CD14-positive monocyte (primary cell): ENCODE measurements at regions not wholly inside any gene's neighbourhood (a gene's known extent, or its start where the extent isn't known, plus 50 kb on each side); places are given as distances from the start of the nearest gene placed in this dataset.

Experiments
- DNase-seq, 3 donors: peaks; one replicate each; pipeline ENCODE4 v3.0.0-alpha.2; 2011 to 2022
- H2AFZ ChIP-seq: 2 replicates; pipeline ENCODE4 v1.6.0; 2012; ENCODE audit warnings: mild to moderate bottlenecking, low read depth, low read length, inconsistent platforms; ENCODE audit not compliant: insufficient read depth, poor library complexity, severe bottlenecking
- H3K27ac ChIP-seq, 2 donors: 1 replicate in 1 of 2; 2 replicates in 1 of 2; pipeline ENCODE4 v1.5.1; 2012 to 2013; ENCODE audit warnings: low read length in 2 of 2, control low read depth in 1 of 2, inconsistent platforms in 1 of 2, low read depth in 1 of 2, mild to moderate bottlenecking in 1 of 2
- H3K27me3 ChIP-seq, 2 donors: one replicate each; pipeline versions ENCODE4 v1.6.0 to v1.6.1; 2011 to 2013; ENCODE audit warnings: low read length in 2 of 2; ENCODE audit not compliant: control insufficient read depth in 2 of 2, insufficient read depth in 2 of 2
- H3K36me3 ChIP-seq, 2 donors: replicated peaks in 1 of 2; 1 replicate in 1 of 2; 2 replicates in 1 of 2; pipeline versions ENCODE4 v1.5.1 to v1.6.1; 2012 to 2013; ENCODE audit warnings: low read length in 2 of 2, control low read depth in 1 of 2, inconsistent platforms in 1 of 2, mild to moderate bottlenecking in 1 of 2; ENCODE audit not compliant: insufficient read depth in 2 of 2, control insufficient read depth in 1 of 2
- H3K4me1 ChIP-seq, 2 donors: 1 replicate in 1 of 2; 2 replicates in 1 of 2; pipeline versions ENCODE4 v1.5.1 to v1.6.1; 2012 to 2013; ENCODE audit warnings: low read length in 2 of 2, control low read depth in 1 of 2, inconsistent platforms in 1 of 2, mild to moderate bottlenecking in 1 of 2, moderate library complexity in 1 of 2; ENCODE audit not compliant: insufficient read depth in 2 of 2, control insufficient read depth in 1 of 2
- H3K4me2 ChIP-seq: replicated peaks from 2 replicates; pipeline ENCODE3; 2012; ENCODE audit warnings: low read length, moderate library complexity, mild to moderate bottlenecking; ENCODE audit not compliant: poor library complexity, severe bottlenecking; ENCODE audit errors: extremely low read depth
- H3K4me3 ChIP-seq, 3 experiments: fragments of 200-600 bp in 1 of 3; sonication (generic) in 1 of 3; replicated peaks in 1 of 3; 1 replicate in 2 of 3; 2 replicates in 1 of 3; pipeline ENCODE4 v1.5.1; 2011 to 2013; ENCODE audit warnings: low read length in 3 of 3, mild to moderate bottlenecking in 3 of 3, control low read depth in 2 of 3, low read depth in 2 of 3, inconsistent platforms in 1 of 3, moderate library complexity in 1 of 3
- H3K79me2 ChIP-seq: 2 replicates; pipeline ENCODE4 v1.6.0; 2012; ENCODE audit warnings: mild to moderate bottlenecking, control low read depth, inconsistent platforms, low read length, moderate library complexity; ENCODE audit not compliant: insufficient read depth
- H3K9ac ChIP-seq: 2 replicates; pipeline ENCODE4 v1.6.0; 2017; ENCODE audit warnings: low read length, mild to moderate bottlenecking; ENCODE audit not compliant: insufficient read depth, poor library complexity, severe bottlenecking
- H3K9me3 ChIP-seq, 2 donors: replicated peaks in 1 of 2; 1 replicate in 1 of 2; 2 replicates in 1 of 2; pipeline versions ENCODE4 v1.5.1 to v1.6.1; 2012 to 2013; ENCODE audit warnings: low read length in 2 of 2, control low read depth in 1 of 2; ENCODE audit not compliant: control insufficient read depth in 1 of 2, insufficient read depth in 1 of 2
- H4K20me1 ChIP-seq: 2 replicates; pipeline ENCODE4 v1.6.0; 2012; ENCODE audit warnings: mild to moderate bottlenecking, low read length, control low read depth, moderate library complexity; ENCODE audit not compliant: insufficient read depth
- H3K27ac Mint-ChIP-seq, 7 donors: one replicate each; pipeline ENCODE4 v1.8.0; 2020; ENCODE audit warnings: mild to moderate bottlenecking in 7 of 7, mixed read lengths in 7 of 7, moderate library complexity in 6 of 7, inconsistent platforms in 2 of 7
- H3K27me3 Mint-ChIP-seq, 3 donors: one replicate each; pipeline ENCODE4 v1.8.0; 2021 to 2022; ENCODE audit warnings: low read depth in 3 of 3, mild to moderate bottlenecking in 3 of 3, mixed read lengths in 3 of 3, moderate library complexity in 3 of 3, inconsistent platforms in 1 of 3
- H3K36me3 Mint-ChIP-seq, 2 donors: one replicate each; pipeline ENCODE4 v1.8.0; 2020; ENCODE audit warnings: mixed read lengths in 2 of 2, inconsistent platforms in 1 of 2, mild to moderate bottlenecking in 1 of 2
- H3K4me1 Mint-ChIP-seq: one replicate; pipeline ENCODE4 v1.8.0; 2020; ENCODE audit warnings: mild to moderate bottlenecking, mixed read lengths
- H3K4me3 Mint-ChIP-seq, 2 donors: one replicate each; pipeline ENCODE4 v1.8.0; 2020; ENCODE audit warnings: mild to moderate bottlenecking in 2 of 2, mixed read lengths in 2 of 2, moderate library complexity in 1 of 2
- H3K9me3 Mint-ChIP-seq, 7 donors: one replicate each; pipeline ENCODE4 v1.8.0; 2020 to 2022; ENCODE audit warnings: mixed read lengths in 7 of 7, mild to moderate bottlenecking in 6 of 7, moderate library complexity in 6 of 7, inconsistent platforms in 2 of 7
- WGBS: methylation state at CpG from one replicate; pipeline ENCODE4 v1.1.5; 2013; ENCODE audit warnings: missing lambda C conversion rate; ENCODE audit not compliant: insufficient coverage; 5-methylcytosine and 5-hydroxymethylcytosine counted together
- intact Hi-C, 2 donors: fragments of 100-400 bp; cut with micrococcal nuclease; formaldehyde crosslinking; loops; one replicate each; pipeline versions ENCODE4 v1.15.0 to v1.15.1; 2023
- TF ChIP-seq, protein P1 (sequence below): fragments of 200-600 bp; IDR thresholded peaks from one replicate; pipeline ENCODE4 v1.8.0; 2022; ENCODE audit warnings: antibody characterized with exemption, mild to moderate bottlenecking

DNA sequence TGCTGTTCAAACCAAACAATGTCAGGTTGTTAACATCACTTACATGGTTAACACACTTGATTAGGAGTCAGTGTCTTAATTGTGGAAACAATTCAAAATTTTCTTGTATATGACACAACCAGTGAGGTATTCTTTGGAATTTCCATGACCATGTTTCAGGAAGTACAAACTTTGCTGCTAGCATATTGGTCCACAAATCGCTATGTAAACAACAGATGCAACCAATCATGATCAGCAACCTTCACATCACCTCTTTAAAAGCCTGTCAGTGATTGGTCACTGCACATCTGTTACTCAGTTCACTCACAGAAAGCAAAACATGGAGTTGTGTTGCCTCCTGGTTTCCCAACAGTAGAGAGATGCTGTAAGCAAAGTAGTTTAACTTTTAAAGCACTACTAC lies 108.9 kb upstream of the FAM3C start:
- 80% methylated on average over 1 of the region's 1 CpG for WGBS
- no peak for DNase-seq
- Histone ChIP-seq H3K27me3 (no peaks in the 10 kb centered on the region), H4K20me1 (no peaks in the 10 kb centered on the region), H3K36me3 (no peaks in the 10 kb centered on the region), H3K79me2 (no peaks in the 10 kb centered on the region), H3K9ac (no peak overlapping the region), H3K4me2 (no peak overlapping the region), H3K4me3 (no peak overlapping the region), H3K9me3 (peaks cover 14 to 36% of the 10 kb centered on the region in 2 donors), H2AFZ (no peak overlapping the region), H3K4me1 (no peaks in the 10 kb centered on the region), H3K27ac (no peak overlapping the region)
- peaks cover 14 to 44% (median 27%) of the 10 kb centered on the region in 7 donors for H3K9me3 Mint-ChIP-seq
- no peaks in the 10 kb centered on the region for H3K36me3 Mint-ChIP-seq
- H3K4me3 Mint-ChIP-seq: no peak overlapping the region
- TF ChIP-seq, protein P1, sequence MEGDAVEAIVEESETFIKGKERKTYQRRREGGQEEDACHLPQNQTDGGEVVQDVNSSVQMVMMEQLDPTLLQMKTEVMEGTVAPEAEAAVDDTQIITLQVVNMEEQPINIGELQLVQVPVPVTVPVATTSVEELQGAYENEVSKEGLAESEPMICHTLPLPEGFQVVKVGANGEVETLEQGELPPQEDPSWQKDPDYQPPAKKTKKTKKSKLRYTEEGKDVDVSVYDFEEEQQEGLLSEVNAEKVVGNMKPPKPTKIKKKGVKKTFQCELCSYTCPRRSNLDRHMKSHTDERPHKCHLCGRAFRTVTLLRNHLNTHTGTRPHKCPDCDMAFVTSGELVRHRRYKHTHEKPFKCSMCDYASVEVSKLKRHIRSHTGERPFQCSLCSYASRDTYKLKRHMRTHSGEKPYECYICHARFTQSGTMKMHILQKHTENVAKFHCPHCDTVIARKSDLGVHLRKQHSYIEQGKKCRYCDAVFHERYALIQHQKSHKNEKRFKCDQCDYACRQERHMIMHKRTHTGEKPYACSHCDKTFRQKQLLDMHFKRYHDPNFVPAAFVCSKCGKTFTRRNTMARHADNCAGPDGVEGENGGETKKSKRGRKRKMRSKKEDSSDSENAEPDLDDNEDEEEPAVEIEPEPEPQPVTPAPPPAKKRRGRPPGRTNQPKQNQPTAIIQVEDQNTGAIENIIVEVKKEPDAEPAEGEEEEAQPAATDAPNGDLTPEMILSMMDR: no peak
- intact Hi-C loops: no loop called here
- no peaks in the 10 kb centered on the region for H3K4me1 Mint-ChIP-seq
- peaks cover 0 to 4% (median 0%) of the 10 kb centered on the region in 3 donors for H3K27me3 Mint-ChIP-seq
- no peak overlapping the region for H3K27ac Mint-ChIP-seq

DNA sequence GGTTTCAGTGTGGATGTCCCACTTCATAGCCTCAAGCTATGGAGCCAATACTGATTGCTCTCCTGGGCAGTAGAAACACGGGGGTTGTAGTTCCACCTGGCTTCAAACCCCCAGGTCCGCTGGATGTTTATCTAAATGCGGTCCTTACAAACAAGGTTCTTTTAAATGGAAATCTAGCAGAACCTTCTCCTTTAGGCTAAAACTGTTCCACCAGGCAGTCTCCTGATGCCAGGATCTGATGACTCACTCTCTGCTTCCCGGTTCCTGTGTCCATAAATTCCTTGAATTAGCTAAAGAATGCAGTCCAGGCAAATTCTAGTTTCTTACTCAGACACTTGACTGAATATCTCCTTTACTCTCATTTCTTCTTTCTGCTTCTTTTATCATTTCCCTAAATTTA lies 108.4 kb upstream of the FAM3C start:
- Histone ChIP-seq H3K4me3 (no peak overlapping the region), H3K9me3 (peaks cover 10 to 31% of the 10 kb centered on the region in 2 donors), H3K4me1 (no peaks in the 10 kb centered on the region), H3K27ac (no peak overlapping the region), H3K27me3 (no peaks in the 10 kb centered on the region), H3K79me2 (no peaks in the 10 kb centered on the region), H4K20me1 (no peaks in the 10 kb centered on the region), H3K9ac (no peak overlapping the region), H3K36me3 (no peaks in the 10 kb centered on the region), H3K4me2 (no peak overlapping the region), H2AFZ (no peak overlapping the region)
- Mint-ChIP-seq H3K4me1 (no peaks in the 10 kb centered on the region), H3K36me3 (no peaks in the 10 kb centered on the region), H3K4me3 (no peak overlapping the region), H3K9me3 (peaks cover 11 to 39% (median 22%) of the 10 kb centered on the region in 7 donors), H3K27me3 (peaks cover 0 to 4% (median 0%) of the 10 kb centered on the region in 3 donors), H3K27ac (no peak overlapping the region)
- TF ChIP-seq, protein P1: no peak
- intact Hi-C loops: no loop called here
- no peak for DNase-seq
- 86% methylated on average over 4 of the region's 4 CpGs for WGBS
